Fibroblast of mammary gland (primary cell): ENCODE measurements at regions not wholly inside any gene's neighbourhood (a gene's known extent, or its start where the extent isn't known, plus 50 kb on each side); places are given as distances from the start of the nearest gene placed in this dataset.

Source experiments
- DNase-seq: peaks from one replicate; pipeline ENCODE4 v3.0.0-alpha.2; 2010; ENCODE audit warnings: low read depth
- H3K4me3 ChIP-seq: 2 replicates; pipeline ENCODE4 v1.5.1; 2011; ENCODE audit warnings: low read depth, mild to moderate bottlenecking, low read length, moderate library complexity; ENCODE audit not compliant: control insufficient read depth
- TF ChIP-seq, protein P1 (sequence below): conservative IDR thresholded peaks from 2 replicates; pipeline ENCODE4 v1.5.1; 2011; ENCODE audit warnings: low read depth, low read length, inconsistent platforms; ENCODE audit not compliant: control insufficient read depth, insufficient read depth

- no peak overlapping the region for H3K4me3 ChIP-seq
- DNase-seq: no peak
- TF ChIP-seq, protein P1, sequence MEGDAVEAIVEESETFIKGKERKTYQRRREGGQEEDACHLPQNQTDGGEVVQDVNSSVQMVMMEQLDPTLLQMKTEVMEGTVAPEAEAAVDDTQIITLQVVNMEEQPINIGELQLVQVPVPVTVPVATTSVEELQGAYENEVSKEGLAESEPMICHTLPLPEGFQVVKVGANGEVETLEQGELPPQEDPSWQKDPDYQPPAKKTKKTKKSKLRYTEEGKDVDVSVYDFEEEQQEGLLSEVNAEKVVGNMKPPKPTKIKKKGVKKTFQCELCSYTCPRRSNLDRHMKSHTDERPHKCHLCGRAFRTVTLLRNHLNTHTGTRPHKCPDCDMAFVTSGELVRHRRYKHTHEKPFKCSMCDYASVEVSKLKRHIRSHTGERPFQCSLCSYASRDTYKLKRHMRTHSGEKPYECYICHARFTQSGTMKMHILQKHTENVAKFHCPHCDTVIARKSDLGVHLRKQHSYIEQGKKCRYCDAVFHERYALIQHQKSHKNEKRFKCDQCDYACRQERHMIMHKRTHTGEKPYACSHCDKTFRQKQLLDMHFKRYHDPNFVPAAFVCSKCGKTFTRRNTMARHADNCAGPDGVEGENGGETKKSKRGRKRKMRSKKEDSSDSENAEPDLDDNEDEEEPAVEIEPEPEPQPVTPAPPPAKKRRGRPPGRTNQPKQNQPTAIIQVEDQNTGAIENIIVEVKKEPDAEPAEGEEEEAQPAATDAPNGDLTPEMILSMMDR: no peak
Observed at GRCh38 chr4:33283818-33284217, 2563.6 kb downstream of the PCDH7 start.

DNA sequence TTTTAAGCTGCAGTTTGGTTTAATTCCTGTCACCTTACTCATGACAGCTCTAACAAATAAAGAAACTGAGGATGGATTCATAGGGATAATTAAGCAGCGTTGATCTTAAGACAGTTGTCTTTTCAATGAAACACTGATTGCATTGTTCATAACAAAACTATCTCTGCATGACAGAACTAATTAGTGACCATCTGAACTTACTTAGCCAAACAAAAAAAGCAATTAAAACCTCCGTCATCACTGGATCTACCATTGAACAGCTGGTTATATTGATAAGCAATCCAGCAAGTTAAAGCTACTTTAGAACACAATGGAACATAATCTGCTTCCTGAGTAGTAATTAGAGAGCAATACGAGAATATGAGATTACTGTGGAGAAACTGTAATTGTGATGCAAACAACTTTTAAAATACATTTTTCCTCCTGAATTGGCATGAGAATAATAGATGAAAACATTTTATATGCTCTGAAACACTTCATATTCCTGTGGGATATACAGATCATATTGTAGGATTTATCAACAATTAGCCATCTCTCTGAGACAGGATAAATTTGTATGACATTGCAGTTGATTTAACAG is 2576.8 kb downstream of the PCDH7 start:
- TF ChIP-seq, protein P1: no peak
- no peak for DNase-seq
- no peak overlapping the region for H3K4me3 ChIP-seq

DNA sequence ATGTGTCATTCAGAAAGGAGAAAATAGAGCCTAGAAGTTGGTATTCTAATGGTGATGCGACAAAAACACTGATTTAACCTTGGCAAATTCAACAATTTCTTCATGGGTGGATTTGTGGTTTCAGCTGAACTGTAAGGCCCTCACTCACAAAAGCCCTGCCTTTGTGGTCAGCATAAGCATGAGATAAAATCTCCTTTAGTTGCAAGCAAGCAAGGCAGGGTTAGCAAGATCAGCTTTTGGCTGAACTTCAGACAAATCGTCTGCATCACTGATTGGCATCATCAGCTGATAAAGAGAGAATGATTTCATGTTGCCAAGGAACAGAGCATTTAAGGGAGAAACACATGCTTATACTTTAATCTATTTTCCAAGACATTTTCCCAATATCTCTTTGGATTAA is 2582.2 kb downstream of the PCDH7 start:
- TF ChIP-seq, protein P1: no peak
- H3K4me3 ChIP-seq: no peak overlapping the region
- DNase-seq: no peak

DNA sequence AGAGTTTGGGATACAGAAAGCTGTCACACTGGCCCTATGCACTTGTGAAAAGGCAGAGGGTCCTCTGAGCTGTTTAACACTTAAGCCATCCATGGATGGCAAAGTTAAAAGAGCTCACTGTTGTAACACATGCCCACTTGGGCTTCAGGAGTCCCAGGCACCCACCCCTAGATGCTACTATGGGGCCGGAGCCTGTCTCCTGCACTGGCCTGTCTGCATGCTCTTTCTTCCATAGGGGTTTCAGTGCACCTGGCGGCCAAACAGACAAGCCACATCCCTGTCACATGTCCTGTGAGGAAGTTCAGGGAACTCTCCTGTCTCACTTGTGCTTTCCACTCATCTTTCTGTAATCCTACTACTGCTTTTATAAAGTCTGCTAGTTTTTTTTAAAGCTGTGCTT is 2586.0 kb downstream of the PCDH7 start:
- H3K4me3 ChIP-seq: no peak overlapping the region
- no peak for DNase-seq
- TF ChIP-seq, protein P1: no peak

- TF ChIP-seq, protein P1: no peak
- peak; percentile 70 for DNase-seq
Observed at GRCh38 chr4:33316033-33316432, 2595.9 kb downstream of the PCDH7 start.

DNA sequence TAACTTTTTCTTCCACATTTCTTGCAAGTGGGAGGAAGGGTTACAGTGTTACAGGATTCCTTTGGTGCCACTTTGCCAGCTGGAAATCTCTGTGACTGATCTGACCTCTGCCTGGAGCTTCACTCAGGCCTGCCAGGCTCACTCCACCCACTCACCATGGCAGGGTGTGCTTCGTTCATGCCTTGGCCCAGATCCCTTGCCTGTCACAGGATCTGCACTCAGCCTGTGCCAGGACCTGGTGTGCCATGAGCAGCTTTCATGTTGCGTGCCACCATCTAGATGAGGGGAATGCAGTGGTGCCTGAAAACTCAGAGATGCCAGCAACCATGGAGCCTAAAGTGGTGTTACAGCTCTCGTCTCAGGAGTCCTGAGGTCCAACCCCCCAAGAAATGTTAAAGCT is 2596.4 kb downstream of the PCDH7 start:
- no peak for DNase-seq
- H3K4me3 ChIP-seq: no peak overlapping the region
- TF ChIP-seq, protein P1: no peak

More at GRCh38 chr4:33316033-33316432, 2595.9 kb downstream of the PCDH7 start:
- H3K4me3 ChIP-seq: no peak overlapping the region

DNA sequence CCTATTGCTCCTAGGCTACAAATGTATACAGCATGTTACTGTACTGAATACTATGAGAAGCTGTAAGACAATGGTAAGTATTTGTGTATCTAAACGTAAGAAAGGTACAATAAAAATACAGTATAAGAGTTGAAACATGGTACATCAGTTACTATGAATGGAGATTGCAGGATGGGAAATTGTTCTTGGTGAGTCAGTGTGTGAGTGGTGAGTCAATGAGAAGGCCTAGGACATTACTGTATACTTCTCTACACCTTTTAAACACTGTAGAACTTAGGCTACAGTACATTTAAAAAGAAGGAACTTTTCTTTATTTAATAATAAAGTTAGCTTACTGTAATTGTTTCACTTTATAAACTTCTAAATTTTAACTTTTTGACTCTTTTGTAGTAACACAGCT is 2603.2 kb downstream of the PCDH7 start:
- TF ChIP-seq, protein P1: no peak
- peak; percentile 38 for DNase-seq
- no peak overlapping the region for H3K4me3 ChIP-seq
